Thymus (tissue), 11 donors: ENCODE measurements at regions not wholly inside any gene's neighbourhood (a gene's known extent, or its start where the extent isn't known, plus 50 kb on each side); places are given as distances from the start of the nearest gene placed in this dataset.

Experiments used
- DNase-seq, 9 donors: peaks; one replicate each; pipeline ENCODE4 v3.0.0-alpha.2; 2013; ENCODE audit warnings: low spot score in 9 of 9, low read depth in 6 of 9, missing footprints in 1 of 9
- H3K27ac ChIP-seq, 2 donors: one replicate each; pipeline ENCODE4 v1.5.1; 2013; ENCODE audit warnings: control low read depth in 1 of 2, low read depth in 1 of 2, low read length in 1 of 2, mild to moderate bottlenecking in 1 of 2, moderate library complexity in 1 of 2
- H3K27me3 ChIP-seq, 2 donors: one replicate each; pipeline ENCODE4 v1.5.1; 2013; ENCODE audit warnings: low read length in 1 of 2; ENCODE audit not compliant: control insufficient read depth in 2 of 2, insufficient read depth in 1 of 2
- H3K36me3 ChIP-seq, 2 donors: one replicate each; pipeline ENCODE4 v1.5.1; 2013; ENCODE audit warnings: low read length in 1 of 2, mild to moderate bottlenecking in 1 of 2, moderate library complexity in 1 of 2; ENCODE audit not compliant: control insufficient read depth in 2 of 2, insufficient read depth in 2 of 2
- H3K4me1 ChIP-seq, 2 donors: one replicate each; pipeline ENCODE4 v1.5.1; 2013; ENCODE audit warnings: low read length in 2 of 2; ENCODE audit not compliant: control insufficient read depth in 2 of 2, insufficient read depth in 2 of 2
- H3K4me3 ChIP-seq, 2 donors: one replicate each; pipeline ENCODE4 v1.5.1; 2013; ENCODE audit warnings: low read length in 2 of 2, control low read depth in 1 of 2, mild to moderate bottlenecking in 1 of 2
- H3K9me3 ChIP-seq, 2 donors: one replicate each; pipeline ENCODE4 v1.5.1; 2013; ENCODE audit warnings: low read length in 1 of 2, mild to moderate bottlenecking in 1 of 2; ENCODE audit not compliant: control insufficient read depth in 2 of 2, insufficient read depth in 1 of 2
- WGBS: extraction: QIAGEN DNeasy Blood & Tissue Kit; methylation state at CpG from one replicate; pipeline ENCODE4 v1.1.7; 2013; 5-methylcytosine and 5-hydroxymethylcytosine counted together
- donor health status: healthy.

DNA sequence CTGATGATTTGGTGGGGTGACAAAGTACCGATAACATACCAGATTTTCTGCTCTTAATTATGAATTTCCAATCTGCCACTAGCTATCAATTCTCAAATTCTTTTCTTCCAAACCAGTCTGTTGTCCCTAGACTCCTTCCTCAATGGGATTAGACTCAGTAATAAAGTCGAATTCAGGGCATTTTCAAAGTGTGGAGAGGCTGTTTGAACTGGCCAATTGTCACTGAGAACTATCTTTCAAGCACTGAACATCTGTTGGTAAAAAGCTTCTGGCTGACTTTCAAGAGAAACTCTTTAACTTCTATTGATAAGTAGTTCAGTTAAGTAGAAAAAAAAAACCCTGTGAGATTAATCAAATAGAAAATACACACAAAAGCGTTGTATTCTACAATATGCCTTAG is 108.9 kb downstream of the SAMD9 start:
- H3K36me3 ChIP-seq = no peaks in the 10 kb centered on the region
- no peak for DNase-seq
- no peak overlapping the region for H3K4me3 ChIP-seq
- no peaks in the 10 kb centered on the region for H3K9me3 ChIP-seq
- 92% methylated on average over 3 of the region's 3 CpGs for WGBS
- H3K27ac ChIP-seq = no peak overlapping the region
- no peaks in the 10 kb centered on the region for H3K4me1 ChIP-seq
- H3K27me3 ChIP-seq = no peaks in the 10 kb centered on the region

DNA sequence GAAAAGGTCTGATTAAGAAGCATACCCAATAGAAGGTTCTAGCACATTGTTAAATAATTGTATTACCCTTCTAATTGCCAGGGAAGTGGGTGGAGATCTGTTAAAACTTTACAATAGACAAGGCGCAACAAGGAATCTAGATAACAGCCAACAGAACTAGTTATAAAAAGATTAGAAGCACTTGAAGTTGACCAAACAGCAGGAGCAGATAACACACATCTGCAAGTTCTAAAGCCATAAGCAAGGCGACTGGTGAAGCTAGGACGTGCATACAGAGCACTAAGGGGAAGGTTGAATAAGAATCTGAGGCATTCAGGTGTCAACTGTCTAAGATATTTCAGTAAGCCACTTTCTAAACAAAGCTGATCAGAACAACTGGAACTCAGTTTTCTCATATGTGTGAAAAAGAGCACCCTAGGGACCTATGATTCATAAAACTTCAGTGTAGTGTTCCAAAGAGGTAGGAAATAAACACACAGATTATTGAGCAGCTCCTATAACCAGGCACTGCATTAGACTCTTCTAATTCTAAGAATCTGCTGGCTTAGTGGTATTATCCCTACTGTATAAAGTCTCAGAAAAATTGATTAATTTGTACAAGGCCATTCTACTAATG is 111.2 kb downstream of the SAMD9 start:
- no peaks in the 10 kb centered on the region for H3K9me3 ChIP-seq
- no peak for DNase-seq

DNA sequence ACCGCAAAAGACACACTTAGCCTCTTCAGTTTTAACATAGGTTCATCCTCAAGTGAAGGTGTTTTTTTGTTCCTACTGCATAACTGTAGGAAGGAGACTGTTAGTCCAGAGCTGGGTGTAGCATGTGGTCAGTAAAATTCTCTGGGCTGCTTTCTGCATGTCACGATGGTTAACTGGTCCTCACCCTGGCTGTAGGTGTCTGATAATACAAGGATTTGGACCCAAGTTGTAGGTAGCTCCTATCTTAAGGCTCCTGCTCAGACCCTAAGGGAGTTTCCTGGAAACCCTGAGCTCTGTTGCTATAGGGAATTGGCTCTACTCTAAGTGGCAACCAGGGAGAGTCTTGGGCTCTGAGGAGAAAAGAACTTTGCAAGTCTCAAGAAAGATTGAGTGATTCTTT is 112.9 kb downstream of the SAMD9 start:
- H3K4me3 ChIP-seq = no peak overlapping the region
- no peaks in the 10 kb centered on the region for H3K4me1 ChIP-seq
- no peaks in the 10 kb centered on the region for H3K9me3 ChIP-seq
- no peak for DNase-seq
- WGBS = 100% methylated on average over 2 of the region's 2 CpGs
- H3K36me3 ChIP-seq = no peaks in the 10 kb centered on the region
- H3K27me3 ChIP-seq = no peaks in the 10 kb centered on the region
- no peak overlapping the region for H3K27ac ChIP-seq

More for the DNA sequence above, 111.2 kb downstream of the SAMD9 start:
- H3K4me3 ChIP-seq = no peak overlapping the region
- 95% methylated on average over 3 of the region's 3 CpGs for whole genome bisulfite sequencing
- no peaks in the 10 kb centered on the region for H3K4me1 ChIP-seq
- no peaks in the 10 kb centered on the region for H3K27me3 ChIP-seq
- no peak overlapping the region for H3K27ac ChIP-seq
- no peaks in the 10 kb centered on the region for H3K36me3 ChIP-seq

DNA sequence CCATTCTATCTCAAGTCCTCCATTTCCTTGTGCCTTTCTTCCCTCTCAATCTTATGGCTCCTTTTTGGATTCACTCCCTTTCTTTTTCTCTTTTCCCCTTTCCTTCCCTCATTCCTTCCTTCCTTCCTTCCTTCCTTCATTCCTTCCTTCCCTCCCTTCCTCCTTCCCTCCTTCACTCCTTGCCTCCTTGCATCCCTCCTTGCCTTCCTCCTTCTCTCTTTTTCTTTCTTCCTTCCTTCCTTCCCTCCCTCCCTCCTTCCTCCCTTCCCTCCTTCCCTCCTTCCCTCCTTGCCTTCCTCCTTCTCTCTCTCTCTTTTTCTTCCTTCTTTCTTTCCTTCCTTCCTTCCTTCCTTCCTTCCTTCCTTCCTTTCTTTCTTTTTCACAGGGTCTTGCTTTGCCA is 120.1 kb downstream of the SAMD9 start:
- Histone ChIP-seq H3K36me3 (no peaks in the 10 kb centered on the region), H3K27me3 (no peaks in the 10 kb centered on the region), H3K27ac (no peak overlapping the region), H3K4me1 (no peaks in the 10 kb centered on the region), H3K4me3 (no peak overlapping the region), H3K9me3 (no peaks in the 10 kb centered on the region)
- DNase-seq = no peak

GRCh38 chr7:92997152-92997551 is 120.6 kb downstream of the SAMD9 start:
- WGBS = 91% methylated on average over 2 of the region's 2 CpGs

DNA sequence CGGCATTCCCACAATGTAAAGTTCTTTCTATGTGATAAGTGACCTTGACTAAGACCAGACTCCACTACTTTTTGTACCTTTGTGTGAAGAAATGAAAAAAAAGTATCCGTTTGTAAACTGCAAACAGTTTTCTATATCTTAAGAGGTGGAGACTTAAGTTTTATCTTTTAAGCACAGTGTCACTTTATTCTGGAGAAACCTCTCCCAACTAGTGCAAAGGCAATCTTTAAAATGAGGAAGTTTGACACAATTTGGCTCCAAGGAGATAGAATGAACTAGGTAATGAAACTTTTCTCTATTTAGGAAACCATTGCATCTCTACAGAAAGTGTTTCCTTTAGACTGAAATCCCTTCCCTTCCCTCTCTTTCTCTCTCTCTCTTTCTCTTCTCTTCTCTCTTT is 122.9 kb downstream of the SAMD9 start:
- no peak overlapping the region for H3K4me3 ChIP-seq
- no peak overlapping the region for H3K27ac ChIP-seq
- 90% methylated on average over 2 of the region's 2 CpGs for WGBS
- H3K36me3 ChIP-seq = no peaks in the 10 kb centered on the region
- no peak for DNase-seq
- no peaks in the 10 kb centered on the region for H3K4me1 ChIP-seq
- no peaks in the 10 kb centered on the region for H3K9me3 ChIP-seq
- H3K27me3 ChIP-seq = no peaks in the 10 kb centered on the region

More at GRCh38 chr7:92997152-92997551, 120.6 kb downstream of the SAMD9 start:
- Histone ChIP-seq H3K9me3 (no peaks in the 10 kb centered on the region), H3K4me1 (no peaks in the 10 kb centered on the region), H3K27ac (no peak overlapping the region), H3K36me3 (no peaks in the 10 kb centered on the region), H3K27me3 (no peaks in the 10 kb centered on the region), H3K4me3 (no peak overlapping the region)
- no peak for DNase-seq

DNA sequence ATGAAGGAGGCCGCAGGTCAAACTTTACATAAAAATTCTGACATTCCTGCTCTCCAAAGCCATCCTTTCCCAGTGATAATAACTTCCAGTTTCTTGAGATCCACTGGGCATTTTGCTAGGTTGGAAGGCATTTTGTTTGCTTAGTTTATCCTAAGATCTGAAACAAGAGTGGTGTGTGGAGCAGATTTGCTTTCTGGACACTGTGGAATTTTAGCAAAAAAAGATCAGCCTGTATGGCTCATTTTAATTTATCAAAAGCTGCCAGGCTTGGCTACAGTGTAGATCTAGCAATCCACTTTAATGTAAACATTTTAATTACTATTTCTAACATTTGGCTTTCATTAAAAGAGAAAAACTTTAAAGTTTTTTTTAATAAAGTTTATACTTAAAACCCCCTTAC is 124.8 kb downstream of the SAMD9 start:
- H3K27ac ChIP-seq = no peak overlapping the region
- 95% methylated on average over 1 of the region's 1 CpG for WGBS
- DNase-seq = no peak

GRCh38 chr7:92992483-92992882 is 125.3 kb downstream of the SAMD9 start:
- Histone ChIP-seq H3K4me1 (no peaks in the 10 kb centered on the region), H3K36me3 (no peaks in the 10 kb centered on the region), H3K9me3 (no peaks in the 10 kb centered on the region), H3K27me3 (no peaks in the 10 kb centered on the region), H3K27ac (no peak overlapping the region), H3K4me3 (no peak overlapping the region)
- DNase-seq = no peak
- 95% methylated on average over 3 of the region's 3 CpGs for WGBS

More for the DNA sequence above, 124.8 kb downstream of the SAMD9 start:
- Histone ChIP-seq H3K27me3 (no peaks in the 10 kb centered on the region), H3K4me3 (no peak overlapping the region), H3K9me3 (no peaks in the 10 kb centered on the region), H3K36me3 (no peaks in the 10 kb centered on the region), H3K4me1 (no peaks in the 10 kb centered on the region)

- no peaks in the 10 kb centered on the region for H3K9me3 ChIP-seq
- WGBS = 99% methylated on average over 1 of the region's 1 CpG
Measured at GRCh38 chr7:92991190-92991589, 126.6 kb downstream of the SAMD9 start.

More at GRCh38 chr7:92991190-92991589, 126.6 kb downstream of the SAMD9 start:
- Histone ChIP-seq H3K4me3 (no peak overlapping the region), H3K27me3 (no peaks in the 10 kb centered on the region), H3K4me1 (no peaks in the 10 kb centered on the region), H3K27ac (no peak overlapping the region), H3K36me3 (no peaks in the 10 kb centered on the region)
- DNase-seq = no peak
